Panc1 (cell line): ENCODE measurements at regions not wholly inside any gene's neighbourhood (a gene's known extent, or its start where the extent isn't known, plus 50 kb on each side); places are given as distances from the start of the nearest gene placed in this dataset.

Experiments
- ATAC-seq: fragments of 200-7000 bp; cut with Tn5 transposase; 2 replicates; pipeline ENCODE4 v1.9.1; 2020; ENCODE audit warnings: mild to moderate bottlenecking, moderate library complexity
- BruUV-seq: library from RNA; stranded (reverse); fragments of 400-500 nt; replicated peaks from 2 replicates; lab custom pipeline; 2021; lab: Mats Ljungman, UMichigan
- CTCF ChIA-PET: fragments of 300-600 bp; sonication (Branson Sonifier 250); formaldehyde crosslinking; loops from one replicate; lab custom pipeline; 2022; ENCODE audit warnings: antibody characterized with exemption; lab: Charles Lee
- POLR2A ChIA-PET: fragments of 300-600 bp; sonication (Branson Sonifier 250); formaldehyde crosslinking; loops from one replicate; lab custom pipeline; 2022; ENCODE audit warnings: antibody characterized with exemption; lab: Charles Lee
- DNase-seq: peaks from one replicate; pipeline ENCODE4 v3.0.0-alpha.2; 2010; ENCODE audit warnings: low read depth, low spot score
- H3K27ac ChIP-seq: 2 replicates; pipeline ENCODE4 v1.5.1; 2011; ENCODE audit warnings: mild to moderate bottlenecking, low read length, inconsistent platforms
- H3K27me3 ChIP-seq: fragments of 200-500 bp; sonication (Bioruptor generic); 2 replicates; pipeline ENCODE4 v1.6.0; 2014; ENCODE audit warnings: low read length, inconsistent platforms; ENCODE audit not compliant: control insufficient read depth, insufficient read depth
- H3K36me3 ChIP-seq: fragments of 200-500 bp; sonication (Bioruptor generic); 2 replicates; pipeline ENCODE4 v1.5.1; 2014; ENCODE audit warnings: inconsistent platforms, mild to moderate bottlenecking, low read length, moderate library complexity; ENCODE audit not compliant: control insufficient read depth, insufficient read depth
- H3K4me1 ChIP-seq: 2 replicates; pipeline ENCODE4 v1.5.1; 2011; ENCODE audit warnings: inconsistent platforms, mild to moderate bottlenecking, low read length, moderate library complexity; ENCODE audit not compliant: control insufficient read depth, insufficient read depth
- H3K4me3 ChIP-seq, 2 experiments: 2 replicates each; pipeline ENCODE4 v1.5.1; 2011 to 2012; ENCODE audit warnings: low read depth in 2 of 2, low read length in 2 of 2, mild to moderate bottlenecking in 2 of 2, inconsistent platforms in 1 of 2, moderate library complexity in 1 of 2
- H3K9me3 ChIP-seq: fragments of 200-500 bp; sonication (Bioruptor generic); 2 replicates; pipeline ENCODE4 v1.5.1; 2014; ENCODE audit warnings: low read depth, mild to moderate bottlenecking, inconsistent platforms, low read length, moderate library complexity; ENCODE audit not compliant: control insufficient read depth, insufficient read depth
- POLR2AphosphoS5 ChIP-seq: IDR thresholded peaks from 2 replicates; pipeline ENCODE4 v1.6.1; 2012; ENCODE audit warnings: mild to moderate bottlenecking, low read depth, low read length, moderate library complexity
- SIN3A ChIP-seq: IDR thresholded peaks from 2 replicates; pipeline ENCODE4 v1.6.1; 2012; ENCODE audit warnings: low read depth, mild to moderate bottlenecking, low read length, moderate library complexity, borderline replicate concordance; ENCODE audit not compliant: insufficient read depth
- TCF7L2 ChIP-seq: IDR thresholded peaks from 2 replicates; pipeline ENCODE4 v1.6.1; 2011; ENCODE audit warnings: mild to moderate bottlenecking, low read depth, low read length, inconsistent platforms
- in situ Hi-C: cut with HindIII; loops from 2 replicates; pipeline ENCODE4 v1.10.0; 2016; ENCODE audit warnings: low sequenced_read_pairs, low pct_unique_long_range_greater_than_20kb
- intact Hi-C: fragments of 100-400 bp; cut with micrococcal nuclease; formaldehyde crosslinking; loops from one replicate; pipeline ENCODE4 v1.10.0; 2022; ENCODE audit not compliant: unreplicated experiment
- TF ChIP-seq, protein P1 (sequence below), 2 experiments: IDR thresholded peaks; 2 replicates each; pipeline ENCODE4 v1.6.1; 2011 to 2012; ENCODE audit warnings: low read depth in 2 of 2, control low read depth in 1 of 2, low read length in 1 of 2, mild to moderate bottlenecking in 1 of 2, moderate library complexity in 1 of 2; ENCODE audit not compliant: insufficient read depth in 1 of 2
- TF ChIP-seq, protein P2 (sequence below): fragments of 450-650 bp; IDR thresholded peaks from 2 replicates; pipeline ENCODE4 v1.5.1; 2017; ENCODE audit warnings: mild to moderate bottlenecking

DNA sequence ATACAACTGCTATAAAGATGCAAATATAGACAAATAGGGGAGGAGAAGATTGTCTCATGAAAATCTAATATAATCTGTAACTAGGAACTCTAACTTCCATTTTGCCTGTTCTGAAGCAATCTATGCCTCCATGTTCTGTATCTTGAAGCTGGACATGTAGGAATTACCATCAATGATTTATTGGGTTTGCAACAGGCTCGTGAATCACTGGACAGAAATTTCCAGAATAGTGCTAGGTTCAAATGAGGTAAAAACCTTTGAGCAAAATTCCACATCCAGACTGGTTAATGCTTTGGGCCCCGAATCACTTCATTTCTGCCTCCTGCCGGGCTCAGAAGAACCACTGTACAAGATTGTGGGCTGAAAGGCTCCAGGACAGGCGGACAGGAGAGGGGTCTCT lies 110.7 kb upstream of the CTTNBP2NL start:
- no TSS peak for BruUV-seq
- no peak for DNase-seq
- ChIA-PET POLR2A (no interaction called here), CTCF (no interaction called here)
- in situ Hi-C loops = no loop called here
- TF ChIP-seq POLR2AphosphoS5 (no peak), SIN3A (no peak), TCF7L2 (no peak)
- TF ChIP-seq, protein P1, sequence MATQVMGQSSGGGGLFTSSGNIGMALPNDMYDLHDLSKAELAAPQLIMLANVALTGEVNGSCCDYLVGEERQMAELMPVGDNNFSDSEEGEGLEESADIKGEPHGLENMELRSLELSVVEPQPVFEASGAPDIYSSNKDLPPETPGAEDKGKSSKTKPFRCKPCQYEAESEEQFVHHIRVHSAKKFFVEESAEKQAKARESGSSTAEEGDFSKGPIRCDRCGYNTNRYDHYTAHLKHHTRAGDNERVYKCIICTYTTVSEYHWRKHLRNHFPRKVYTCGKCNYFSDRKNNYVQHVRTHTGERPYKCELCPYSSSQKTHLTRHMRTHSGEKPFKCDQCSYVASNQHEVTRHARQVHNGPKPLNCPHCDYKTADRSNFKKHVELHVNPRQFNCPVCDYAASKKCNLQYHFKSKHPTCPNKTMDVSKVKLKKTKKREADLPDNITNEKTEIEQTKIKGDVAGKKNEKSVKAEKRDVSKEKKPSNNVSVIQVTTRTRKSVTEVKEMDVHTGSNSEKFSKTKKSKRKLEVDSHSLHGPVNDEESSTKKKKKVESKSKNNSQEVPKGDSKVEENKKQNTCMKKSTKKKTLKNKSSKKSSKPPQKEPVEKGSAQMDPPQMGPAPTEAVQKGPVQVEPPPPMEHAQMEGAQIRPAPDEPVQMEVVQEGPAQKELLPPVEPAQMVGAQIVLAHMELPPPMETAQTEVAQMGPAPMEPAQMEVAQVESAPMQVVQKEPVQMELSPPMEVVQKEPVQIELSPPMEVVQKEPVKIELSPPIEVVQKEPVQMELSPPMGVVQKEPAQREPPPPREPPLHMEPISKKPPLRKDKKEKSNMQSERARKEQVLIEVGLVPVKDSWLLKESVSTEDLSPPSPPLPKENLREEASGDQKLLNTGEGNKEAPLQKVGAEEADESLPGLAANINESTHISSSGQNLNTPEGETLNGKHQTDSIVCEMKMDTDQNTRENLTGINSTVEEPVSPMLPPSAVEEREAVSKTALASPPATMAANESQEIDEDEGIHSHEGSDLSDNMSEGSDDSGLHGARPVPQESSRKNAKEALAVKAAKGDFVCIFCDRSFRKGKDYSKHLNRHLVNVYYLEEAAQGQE (IDR thresholded peaks at IDR 0.05; ENCODE audit: insufficient read depth in 1 of 2, low read depth in 2 of 2, low read length in 1 of 2) = no peak
- TF ChIP-seq, protein P2, sequence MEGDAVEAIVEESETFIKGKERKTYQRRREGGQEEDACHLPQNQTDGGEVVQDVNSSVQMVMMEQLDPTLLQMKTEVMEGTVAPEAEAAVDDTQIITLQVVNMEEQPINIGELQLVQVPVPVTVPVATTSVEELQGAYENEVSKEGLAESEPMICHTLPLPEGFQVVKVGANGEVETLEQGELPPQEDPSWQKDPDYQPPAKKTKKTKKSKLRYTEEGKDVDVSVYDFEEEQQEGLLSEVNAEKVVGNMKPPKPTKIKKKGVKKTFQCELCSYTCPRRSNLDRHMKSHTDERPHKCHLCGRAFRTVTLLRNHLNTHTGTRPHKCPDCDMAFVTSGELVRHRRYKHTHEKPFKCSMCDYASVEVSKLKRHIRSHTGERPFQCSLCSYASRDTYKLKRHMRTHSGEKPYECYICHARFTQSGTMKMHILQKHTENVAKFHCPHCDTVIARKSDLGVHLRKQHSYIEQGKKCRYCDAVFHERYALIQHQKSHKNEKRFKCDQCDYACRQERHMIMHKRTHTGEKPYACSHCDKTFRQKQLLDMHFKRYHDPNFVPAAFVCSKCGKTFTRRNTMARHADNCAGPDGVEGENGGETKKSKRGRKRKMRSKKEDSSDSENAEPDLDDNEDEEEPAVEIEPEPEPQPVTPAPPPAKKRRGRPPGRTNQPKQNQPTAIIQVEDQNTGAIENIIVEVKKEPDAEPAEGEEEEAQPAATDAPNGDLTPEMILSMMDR = no peak
- intact Hi-C loops = no loop called here
- no peak overlapping the region for H3K27ac ChIP-seq
- no peaks in the 10 kb centered on the region for H3K36me3 ChIP-seq
- no peak for ATAC-seq
- H3K4me3 ChIP-seq = no peak overlapping the region
- H3K4me1 ChIP-seq = no peaks in the 10 kb centered on the region
- no peaks in the 10 kb centered on the region for H3K27me3 ChIP-seq
- no peaks in the 10 kb centered on the region for H3K9me3 ChIP-seq

DNA sequence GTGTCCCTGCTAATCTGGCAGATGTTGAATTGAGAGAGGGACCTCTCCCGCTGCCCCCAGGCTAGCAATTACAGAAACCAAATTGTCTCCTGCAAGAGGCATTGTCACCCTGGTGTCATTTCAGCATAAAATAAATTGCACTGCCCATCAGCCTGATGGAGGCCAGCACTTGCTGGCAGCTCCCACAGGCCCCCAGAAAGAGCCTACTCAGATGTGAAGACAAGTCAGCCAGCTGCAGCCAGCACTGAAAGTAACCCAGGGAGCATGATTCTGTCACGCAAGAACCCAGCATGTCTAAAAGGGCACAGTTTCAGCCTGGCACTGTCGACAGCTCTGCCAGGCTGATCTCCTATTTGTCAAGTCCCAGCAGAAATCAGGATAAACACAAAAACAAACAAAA lies 110.3 kb upstream of the CTTNBP2NL start:
- in situ Hi-C loops = no loop called here
- TF ChIP-seq, protein P1 (IDR thresholded peaks at IDR 0.05; ENCODE audit: insufficient read depth in 1 of 2, low read depth in 2 of 2, low read length in 1 of 2) = no peak
- TF ChIP-seq, protein P2 = no peak
- TF ChIP-seq POLR2AphosphoS5 (no peak), TCF7L2 (no peak), SIN3A (no peak)

More for the DNA sequence above, 110.3 kb upstream of the CTTNBP2NL start:
- Histone ChIP-seq H3K9me3 (no peaks in the 10 kb centered on the region), H3K4me1 (no peaks in the 10 kb centered on the region), H3K36me3 (no peaks in the 10 kb centered on the region), H3K4me3 (no peak overlapping the region), H3K27ac (no peak overlapping the region), H3K27me3 (no peaks in the 10 kb centered on the region)
- POLR2A ChIA-PET = no interaction called here
- no peak for ATAC-seq
- no TSS peak for BruUV-seq
- no peak for DNase-seq
- CTCF ChIA-PET = no interaction called here
- intact Hi-C loops = no loop called here
